Hematopoietic multipotent progenitor cell treated with erythropoietin and hydrocortisone succinate and interleukin-3 and kit ligand, for 4 days (in vitro differentiated cells): ENCODE measurements at regions not wholly inside any gene's neighbourhood (a gene's known extent, or its start where the extent isn't known, plus 50 kb on each side); places are given as distances from the start of the nearest gene placed in this dataset.
"Not testable (repeated sequence)": the region's sequence is repeated elsewhere in the genome, so short reads cannot be mapped to it uniquely, and the experiment has no call there.

Experiments
- DNase-seq: peaks from one replicate; pipeline ENCODE4 v3.0.0-alpha.2; 2015

- DNase-seq: no peak
These were observed 445.8 kb upstream of the ZP4 start for GRCh38 chr1:238336531-238336930.

- no peak for DNase-seq
These were observed 443.4 kb upstream of the ZP4 start for GRCh38 chr1:238334170-238334569.

DNA sequence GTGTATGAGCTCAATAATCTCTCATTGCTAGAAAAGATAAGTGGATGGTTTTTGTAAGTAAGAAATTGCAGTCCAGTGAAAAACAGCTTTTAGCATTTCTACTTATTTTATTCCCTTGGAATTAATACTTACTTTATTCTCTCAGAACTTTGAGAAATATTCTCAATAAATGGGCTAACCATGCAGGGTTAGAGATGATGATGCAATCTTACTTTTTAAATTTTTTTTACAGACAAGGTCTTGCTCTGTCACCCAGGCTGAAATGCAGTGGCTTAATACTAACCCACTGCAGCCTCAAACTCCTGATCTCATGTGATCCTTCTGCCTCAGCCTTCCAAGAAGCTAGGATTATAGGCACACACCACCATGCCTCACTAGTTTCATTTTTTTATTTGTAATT lies 440.8 kb upstream of the ZP4 start:
- no peak for DNase-seq

- no peak for DNase-seq
These were observed 438.9 kb upstream of the ZP4 start for GRCh38 chr1:238329671-238330070.

- DNase-seq: not testable (repeated sequence)
These were observed 436.3 kb upstream of the ZP4 start for GRCh38 chr1:238327033-238327432.

- not testable (repeated sequence) for DNase-seq
These were observed 435.8 kb upstream of the ZP4 start for GRCh38 chr1:238326479-238326878.

- DNase-seq: peak; percentile 27
These were observed 433.6 kb upstream of the ZP4 start for GRCh38 chr1:238324211-238324864.

DNA sequence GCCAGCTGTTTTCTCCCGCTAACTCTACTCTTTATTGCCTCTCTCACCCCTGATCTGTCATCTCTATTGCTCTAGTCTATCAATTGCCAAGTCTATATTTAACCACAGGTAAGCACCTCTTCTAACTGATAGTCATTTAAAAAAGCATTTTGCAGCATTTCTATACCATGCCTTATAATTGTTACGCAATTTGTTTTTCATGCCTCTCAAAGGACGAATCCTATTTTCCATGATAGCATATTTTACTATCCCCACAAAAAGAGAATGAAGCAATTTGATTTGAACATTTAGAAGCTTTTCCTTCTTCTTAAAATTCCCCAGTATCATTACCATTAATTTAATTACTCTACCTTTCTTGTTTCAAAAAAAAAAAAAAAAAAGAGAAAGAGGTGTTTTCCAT lies 432.8 kb upstream of the ZP4 start:
- no peak for DNase-seq

DNA sequence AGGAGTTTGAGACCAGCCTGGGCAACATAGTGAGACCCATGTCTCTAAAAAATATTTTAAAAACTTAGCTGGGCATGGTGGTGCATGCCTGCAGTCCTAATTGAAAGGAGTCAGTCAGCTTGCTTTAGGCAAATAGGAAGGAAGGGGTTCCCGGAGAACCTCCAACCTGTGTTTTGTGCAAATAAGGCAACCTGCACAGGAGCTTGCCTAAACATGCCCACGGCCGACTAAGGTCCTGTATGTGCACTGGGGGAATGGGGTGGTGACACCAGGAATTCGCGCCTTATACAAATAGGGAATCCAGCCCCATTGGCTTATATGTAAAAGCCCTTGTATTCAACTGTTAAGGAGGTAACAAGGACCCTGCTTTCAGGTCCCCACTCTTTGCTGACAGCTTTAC lies 429.2 kb upstream of the ZP4 start:
- DNase-seq: no peak

DNA sequence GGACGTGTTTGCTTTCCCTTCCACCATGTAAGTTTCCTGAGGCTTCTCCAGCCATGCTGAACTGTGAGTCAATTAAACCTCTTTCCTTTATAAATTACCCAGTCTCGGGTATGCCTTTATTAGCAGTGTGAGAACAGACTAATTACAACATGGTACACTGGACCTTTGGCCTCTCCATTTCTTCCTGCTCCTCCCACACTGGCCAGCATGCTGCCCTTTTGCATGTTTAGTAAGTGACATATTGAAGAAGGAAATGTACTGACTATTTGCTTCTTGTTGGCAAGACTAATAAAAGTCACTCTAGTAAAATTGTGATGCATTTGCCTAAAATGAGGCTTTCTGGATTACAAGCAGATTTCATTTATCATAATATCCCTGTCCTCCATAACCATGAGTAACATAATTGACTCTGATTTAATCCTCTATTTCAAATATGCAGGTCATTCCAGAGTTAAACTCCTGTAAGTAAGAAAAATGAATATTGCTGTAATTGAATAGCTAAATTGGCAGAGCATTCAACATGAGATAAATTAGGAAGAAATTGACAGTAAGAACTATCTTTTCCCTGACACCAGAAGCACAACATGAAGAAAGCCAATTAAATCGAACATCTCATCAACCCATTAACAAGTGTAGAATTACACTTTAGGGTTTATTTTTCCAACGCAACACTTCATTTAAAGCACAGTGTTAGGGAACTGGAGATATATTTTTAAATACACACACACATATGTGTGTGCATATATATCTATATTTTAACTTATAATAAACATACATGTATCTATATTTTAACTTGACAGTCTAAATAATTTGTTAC lies 427.8 kb upstream of the ZP4 start:
- DNase-seq: no peak

DNA sequence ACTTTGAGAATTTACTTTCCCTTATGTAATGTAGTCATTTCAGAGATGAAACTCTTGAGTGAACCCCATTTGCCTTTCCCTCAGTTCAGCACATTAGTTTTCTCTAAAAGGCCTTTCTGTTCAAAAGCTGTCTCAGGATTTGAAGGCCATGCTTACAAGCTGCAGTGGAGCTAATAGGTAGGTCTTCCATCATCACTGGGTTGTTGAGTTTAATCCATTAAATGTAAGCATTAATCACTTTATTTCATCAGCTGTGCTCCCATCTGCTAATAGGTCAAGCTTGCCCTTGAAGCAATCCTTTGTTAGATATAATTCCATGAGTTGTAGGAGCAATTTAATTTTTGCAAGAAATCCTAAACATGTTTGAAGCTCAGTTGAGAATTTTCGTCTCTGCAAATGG lies 422.2 kb upstream of the ZP4 start:
- no peak for DNase-seq

- DNase-seq: peak; percentile 26
These were observed 415.7 kb upstream of the ZP4 start for GRCh38 chr1:238306411-238306810.

DNA sequence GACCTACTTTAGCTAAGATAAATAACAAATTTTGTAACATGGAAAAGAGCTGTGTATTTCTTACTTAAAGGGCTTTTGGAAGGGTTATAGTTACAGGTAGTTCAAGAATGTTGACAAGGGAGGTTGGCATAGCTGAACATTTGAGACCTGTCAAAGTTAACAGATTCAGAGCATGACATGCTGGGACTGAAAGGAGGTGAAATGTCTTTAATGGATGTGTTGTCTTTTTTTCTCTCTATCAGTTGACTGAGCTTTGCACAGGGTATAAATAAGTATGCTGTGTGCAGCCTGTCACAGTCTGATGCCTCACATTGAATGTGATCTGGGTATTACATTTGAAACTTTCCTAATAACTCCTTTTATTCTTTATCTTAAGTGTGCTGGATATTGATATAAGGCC lies 411.9 kb upstream of the ZP4 start:
- no peak for DNase-seq

- DNase-seq: no peak
These were observed 405.6 kb upstream of the ZP4 start for GRCh38 chr1:238296371-238296770.

- no peak for DNase-seq
These were observed 402.4 kb upstream of the ZP4 start for GRCh38 chr1:238293075-238293474.

DNA sequence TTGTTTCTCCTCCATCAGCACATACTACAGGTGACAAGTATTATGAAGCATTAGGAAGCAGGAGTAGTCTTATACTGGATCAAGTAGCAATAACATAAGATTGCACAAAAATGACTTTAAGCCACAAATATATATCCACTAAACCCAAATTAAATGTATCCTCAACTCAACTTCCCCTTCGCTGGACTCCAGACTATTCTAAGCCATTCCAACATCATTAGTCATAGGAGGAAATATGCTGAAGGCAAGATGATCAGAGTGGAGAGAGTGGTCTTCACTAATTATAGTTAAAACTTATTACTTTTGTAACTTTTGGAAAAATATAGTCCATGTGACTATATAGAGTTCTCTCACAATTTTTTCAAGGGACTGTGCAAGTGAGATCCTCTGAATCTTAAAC lies 390.7 kb upstream of the ZP4 start:
- no peak for DNase-seq

GRCh38 chr1:238279694-238280380 lies 389.1 kb upstream of the ZP4 start:
- DNase-seq: no peak

- no peak for DNase-seq
These were observed 381.4 kb upstream of the ZP4 start for GRCh38 chr1:238272145-238272544.

DNA sequence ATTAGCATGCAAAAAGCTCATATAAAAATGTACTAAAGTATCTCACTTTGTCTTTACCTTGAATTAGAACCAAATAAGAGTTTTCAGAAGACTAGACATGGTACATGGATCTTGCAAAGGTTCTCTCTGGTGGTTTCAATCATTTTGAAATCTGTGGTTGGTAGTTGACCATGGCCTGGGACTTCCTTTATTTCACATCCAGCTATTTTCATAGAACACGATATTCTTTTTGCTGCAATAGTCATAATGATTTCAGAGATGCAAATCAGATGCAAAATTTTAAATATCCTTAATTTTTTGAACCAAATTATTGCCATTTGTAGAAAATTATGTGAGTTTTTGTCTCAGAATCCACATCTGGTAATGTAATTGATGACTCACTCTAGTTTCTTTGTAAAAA lies 375.1 kb upstream of the ZP4 start:
- DNase-seq: peak; percentile 44

GRCh38 chr1:238264951-238265350 lies 374.2 kb upstream of the ZP4 start:
- no peak for DNase-seq

DNA sequence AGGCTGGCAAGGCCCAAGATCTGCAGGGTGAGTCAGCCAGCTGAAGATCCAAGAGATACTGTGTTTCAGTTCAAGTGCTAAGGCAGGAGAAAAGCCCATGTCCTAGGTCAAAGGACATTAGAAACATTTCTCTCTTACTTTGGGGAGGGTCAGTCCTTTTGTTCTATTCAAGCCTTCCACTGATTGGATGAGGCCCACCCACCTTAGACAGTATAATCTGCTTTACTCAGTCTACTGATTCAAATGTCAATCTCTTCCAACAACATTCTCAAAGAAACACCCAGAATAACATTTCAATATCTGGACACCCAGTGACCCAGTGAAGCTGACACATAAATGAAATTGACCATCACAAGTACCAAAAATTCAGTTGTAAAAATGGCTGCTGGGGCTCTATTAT lies 367.8 kb upstream of the ZP4 start:
- no peak for DNase-seq

DNA sequence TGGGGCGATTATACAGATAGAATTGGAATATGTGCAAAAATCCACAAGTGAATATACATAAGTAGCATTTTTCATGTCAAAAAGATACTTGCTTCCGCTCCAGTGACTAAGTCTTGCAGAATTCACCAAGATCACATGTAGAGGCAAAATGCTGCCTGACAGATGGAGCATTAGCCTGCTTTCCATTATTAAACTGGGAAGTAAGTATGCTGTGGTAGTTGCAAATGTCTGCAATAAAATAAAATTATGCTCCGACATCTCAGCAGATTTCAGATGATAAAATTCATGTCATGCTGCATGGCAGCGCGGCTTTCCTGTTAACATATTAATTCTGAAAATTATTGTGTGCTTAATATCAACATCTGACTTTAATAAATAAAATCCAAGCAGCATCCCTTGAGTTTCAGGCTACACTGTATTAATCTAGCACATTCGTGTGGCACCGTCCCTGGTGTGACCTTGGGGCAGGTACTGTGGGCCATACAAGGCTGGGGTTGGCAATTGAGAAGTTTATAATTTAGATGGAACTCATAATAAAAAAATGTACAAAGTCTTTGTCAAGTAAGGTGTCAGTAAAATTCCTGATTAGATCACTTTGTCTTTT lies 366.4 kb upstream of the ZP4 start:
- DNase-seq: no peak

DNA sequence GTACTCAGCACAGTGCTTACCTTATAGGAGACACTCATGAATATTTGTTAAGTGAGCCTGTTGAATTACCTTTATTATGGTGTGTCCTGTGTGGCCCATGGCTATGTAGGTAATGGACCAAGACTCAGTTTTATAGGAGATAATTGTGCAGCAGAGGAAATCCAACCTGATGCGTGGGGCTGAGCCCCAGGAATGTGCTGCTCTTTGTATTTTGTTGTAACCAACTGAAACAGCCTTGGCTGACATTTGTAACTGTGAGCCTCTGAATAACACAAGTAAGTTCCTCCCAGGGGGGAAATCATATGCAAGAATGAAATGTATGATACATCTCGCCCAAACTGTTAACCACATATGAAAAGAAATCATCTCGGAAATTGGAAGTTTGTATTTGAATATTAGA lies 364.2 kb upstream of the ZP4 start:
- no peak for DNase-seq
